CD14-positive monocyte (primary cell): ENCODE measurements at regions not wholly inside any gene's neighbourhood (a gene's known extent, or its start where the extent isn't known, plus 50 kb on each side); places are given as distances from the start of the nearest gene placed in this dataset.

ENCODE experiments used
- DNase-seq, 3 donors: peaks; one replicate each; pipeline ENCODE4 v3.0.0-alpha.2; 2011 to 2022
- H2AFZ ChIP-seq: 2 replicates; pipeline ENCODE4 v1.6.0; 2012; ENCODE audit warnings: mild to moderate bottlenecking, low read depth, low read length, inconsistent platforms; ENCODE audit not compliant: insufficient read depth, poor library complexity, severe bottlenecking
- H3K27ac ChIP-seq, 2 donors: 1 replicate in 1 of 2; 2 replicates in 1 of 2; pipeline ENCODE4 v1.5.1; 2012 to 2013; ENCODE audit warnings: low read length in 2 of 2, control low read depth in 1 of 2, inconsistent platforms in 1 of 2, low read depth in 1 of 2, mild to moderate bottlenecking in 1 of 2
- H3K27me3 ChIP-seq, 2 donors: one replicate each; pipeline versions ENCODE4 v1.6.0 to v1.6.1; 2011 to 2013; ENCODE audit warnings: low read length in 2 of 2; ENCODE audit not compliant: control insufficient read depth in 2 of 2, insufficient read depth in 2 of 2
- H3K36me3 ChIP-seq, 2 donors: replicated peaks in 1 of 2; 1 replicate in 1 of 2; 2 replicates in 1 of 2; pipeline versions ENCODE4 v1.5.1 to v1.6.1; 2012 to 2013; ENCODE audit warnings: low read length in 2 of 2, control low read depth in 1 of 2, inconsistent platforms in 1 of 2, mild to moderate bottlenecking in 1 of 2; ENCODE audit not compliant: insufficient read depth in 2 of 2, control insufficient read depth in 1 of 2
- H3K4me1 ChIP-seq, 2 donors: 1 replicate in 1 of 2; 2 replicates in 1 of 2; pipeline versions ENCODE4 v1.5.1 to v1.6.1; 2012 to 2013; ENCODE audit warnings: low read length in 2 of 2, control low read depth in 1 of 2, inconsistent platforms in 1 of 2, mild to moderate bottlenecking in 1 of 2, moderate library complexity in 1 of 2; ENCODE audit not compliant: insufficient read depth in 2 of 2, control insufficient read depth in 1 of 2
- H3K4me2 ChIP-seq: replicated peaks from 2 replicates; pipeline ENCODE3; 2012; ENCODE audit warnings: low read length, moderate library complexity, mild to moderate bottlenecking; ENCODE audit not compliant: poor library complexity, severe bottlenecking; ENCODE audit errors: extremely low read depth
- H3K4me3 ChIP-seq, 3 experiments: fragments of 200-600 bp in 1 of 3; sonication (generic) in 1 of 3; replicated peaks in 1 of 3; 1 replicate in 2 of 3; 2 replicates in 1 of 3; pipeline ENCODE4 v1.5.1; 2011 to 2013; ENCODE audit warnings: low read length in 3 of 3, mild to moderate bottlenecking in 3 of 3, control low read depth in 2 of 3, low read depth in 2 of 3, inconsistent platforms in 1 of 3, moderate library complexity in 1 of 3
- H3K79me2 ChIP-seq: 2 replicates; pipeline ENCODE4 v1.6.0; 2012; ENCODE audit warnings: mild to moderate bottlenecking, control low read depth, inconsistent platforms, low read length, moderate library complexity; ENCODE audit not compliant: insufficient read depth
- H3K9ac ChIP-seq: 2 replicates; pipeline ENCODE4 v1.6.0; 2017; ENCODE audit warnings: low read length, mild to moderate bottlenecking; ENCODE audit not compliant: insufficient read depth, poor library complexity, severe bottlenecking
- H3K9me3 ChIP-seq, 2 donors: replicated peaks in 1 of 2; 1 replicate in 1 of 2; 2 replicates in 1 of 2; pipeline versions ENCODE4 v1.5.1 to v1.6.1; 2012 to 2013; ENCODE audit warnings: low read length in 2 of 2, control low read depth in 1 of 2; ENCODE audit not compliant: control insufficient read depth in 1 of 2, insufficient read depth in 1 of 2
- H4K20me1 ChIP-seq: 2 replicates; pipeline ENCODE4 v1.6.0; 2012; ENCODE audit warnings: mild to moderate bottlenecking, low read length, control low read depth, moderate library complexity; ENCODE audit not compliant: insufficient read depth
- H3K27ac Mint-ChIP-seq, 7 donors: one replicate each; pipeline ENCODE4 v1.8.0; 2020; ENCODE audit warnings: mild to moderate bottlenecking in 7 of 7, mixed read lengths in 7 of 7, moderate library complexity in 6 of 7, inconsistent platforms in 2 of 7
- H3K27me3 Mint-ChIP-seq, 3 donors: one replicate each; pipeline ENCODE4 v1.8.0; 2021 to 2022; ENCODE audit warnings: low read depth in 3 of 3, mild to moderate bottlenecking in 3 of 3, mixed read lengths in 3 of 3, moderate library complexity in 3 of 3, inconsistent platforms in 1 of 3
- H3K36me3 Mint-ChIP-seq, 2 donors: one replicate each; pipeline ENCODE4 v1.8.0; 2020; ENCODE audit warnings: mixed read lengths in 2 of 2, inconsistent platforms in 1 of 2, mild to moderate bottlenecking in 1 of 2
- H3K4me1 Mint-ChIP-seq: one replicate; pipeline ENCODE4 v1.8.0; 2020; ENCODE audit warnings: mild to moderate bottlenecking, mixed read lengths
- H3K4me3 Mint-ChIP-seq, 2 donors: one replicate each; pipeline ENCODE4 v1.8.0; 2020; ENCODE audit warnings: mild to moderate bottlenecking in 2 of 2, mixed read lengths in 2 of 2, moderate library complexity in 1 of 2
- H3K9me3 Mint-ChIP-seq, 7 donors: one replicate each; pipeline ENCODE4 v1.8.0; 2020 to 2022; ENCODE audit warnings: mixed read lengths in 7 of 7, mild to moderate bottlenecking in 6 of 7, moderate library complexity in 6 of 7, inconsistent platforms in 2 of 7
- CTCF ChIP-seq: fragments of 200-600 bp; IDR thresholded peaks from one replicate; pipeline ENCODE4 v1.8.0; 2022; ENCODE audit warnings: antibody characterized with exemption, mild to moderate bottlenecking
- WGBS: methylation state at CpG from one replicate; pipeline ENCODE4 v1.1.5; 2013; ENCODE audit warnings: missing lambda C conversion rate; ENCODE audit not compliant: insufficient coverage; 5-methylcytosine and 5-hydroxymethylcytosine counted together
- intact Hi-C, 2 donors: fragments of 100-400 bp; cut with micrococcal nuclease; formaldehyde crosslinking; loops; one replicate each; pipeline versions ENCODE4 v1.15.0 to v1.15.1; 2023

GRCh38 chr12:93989949-93990348 lies 158.4 kb upstream of the PLXNC1 start:
- TF ChIP-seq CTCF, result no peak
- Histone ChIP-seq H3K9ac (no peak overlapping the region), H3K9me3 (no peaks in the 10 kb centered on the region), H4K20me1 (no peaks in the 10 kb centered on the region), H3K27ac (no peak overlapping the region), H3K27me3 (no peaks in the 10 kb centered on the region), H3K4me2 (no peak overlapping the region), H2AFZ (no peak overlapping the region), H3K36me3 (no peaks in the 10 kb centered on the region), H3K4me1 (no peaks in the 10 kb centered on the region), H3K79me2 (no peaks in the 10 kb centered on the region), H3K4me3 (no peak overlapping the region)
- Mint-ChIP-seq H3K27me3 (no peaks in the 10 kb centered on the region), H3K27ac (no peak overlapping the region), H3K4me1 (no peaks in the 10 kb centered on the region), H3K36me3 (no peaks in the 10 kb centered on the region), H3K9me3 (no peaks in the 10 kb centered on the region), H3K4me3 (no peak overlapping the region)
- intact Hi-C loops, result no loop called here
- DNase-seq, result no peak
- WGBS, result 89% methylated on average over 1 of the region's 1 CpG

- 92% methylated on average over 19 of the region's 20 CpGs for WGBS
- Mint-ChIP-seq H3K9me3 (no peaks in the 10 kb centered on the region), H3K27ac (no peak overlapping the region), H3K36me3 (no peaks in the 10 kb centered on the region), H3K27me3 (no peaks in the 10 kb centered on the region), H3K4me3 (no peak overlapping the region), H3K4me1 (no peaks in the 10 kb centered on the region)
- no peak overlapping the region for H3K4me3 ChIP-seq
- DNase-seq, result no peak
- H3K4me2 ChIP-seq, result no peak overlapping the region
- TF ChIP-seq CTCF, result no peak
- intact Hi-C loops, result no loop called here
- H3K4me1 ChIP-seq, result no peaks in the 10 kb centered on the region
- H3K36me3 ChIP-seq, result no peaks in the 10 kb centered on the region
- H3K79me2 ChIP-seq, result no peaks in the 10 kb centered on the region
- H3K9me3 ChIP-seq, result no peaks in the 10 kb centered on the region
- H4K20me1 ChIP-seq, result no peaks in the 10 kb centered on the region
- H3K27me3 ChIP-seq, result no peaks in the 10 kb centered on the region
- no peak overlapping the region for H3K9ac ChIP-seq
- no peak overlapping the region for H3K27ac ChIP-seq
- H2AFZ ChIP-seq, result no peak overlapping the region
Measured at GRCh38 chr12:93990832-93991803, 157.3 kb upstream of the PLXNC1 start.
